Tibial nerve (tissue), 4 donors: ENCODE measurements at regions not wholly inside any gene's neighbourhood (a gene's known extent, or its start where the extent isn't known, plus 50 kb on each side); places are given as distances from the start of the nearest gene placed in this dataset.

Source experiments
- DNase-seq, 2 donors: peaks; one replicate each; pipeline ENCODE4 v3.0.0-alpha.2; 2019; ENCODE audit warnings: low spot score in 2 of 2
- H3K27ac ChIP-seq, 4 donors: fragments of 200-600 bp; sonication (generic) in 3 of 4; one replicate each; pipeline ENCODE4 v1.5.1; 2017 to 2019; ENCODE audit warnings: mild to moderate bottlenecking in 1 of 4
- H3K27me3 ChIP-seq, 2 donors: fragments of 200-600 bp; sonication (generic) in 1 of 2; one replicate each; pipeline versions ENCODE4 v1.5.1 to v1.6.0; 2017 to 2019
- H3K36me3 ChIP-seq, 3 donors: fragments of 200-600 bp; sonication (generic); one replicate each; pipeline ENCODE4 v1.5.1; 2018 to 2019
- H3K4me1 ChIP-seq, 4 donors: fragments of 200-600 bp; sonication (generic) in 3 of 4; one replicate each; pipeline ENCODE4 v1.5.1; 2017 to 2019
- H3K4me3 ChIP-seq, 4 donors: fragments of 200-600 bp; sonication (generic) in 3 of 4; one replicate each; pipeline ENCODE4 v1.5.1; 2017 to 2019; ENCODE audit warnings: mild to moderate bottlenecking in 1 of 4, moderate library complexity in 1 of 4
- H3K9me3 ChIP-seq, 4 donors: fragments of 200-600 bp; sonication (generic) in 3 of 4; one replicate each; pipeline ENCODE4 v1.5.1; 2017 to 2019
- EP300 ChIP-seq, 2 donors: sonication (generic); formaldehyde crosslinking; IDR thresholded peaks; one replicate each; pipeline ENCODE4 v1.6.1; 2017; ENCODE audit warnings: antibody characterized with exemption in 2 of 2, mild to moderate bottlenecking in 1 of 2
- POLR2A ChIP-seq, 2 donors: fragments of 450-650 bp; IDR thresholded peaks; one replicate each; pipeline ENCODE4 v1.6.1; 2017; ENCODE audit warnings: antibody characterized with exemption in 2 of 2, mild to moderate bottlenecking in 2 of 2, moderate library complexity in 2 of 2
- whole genome bisulfite sequencing, 2 donors: methylation state at CpG; one replicate each; pipeline ENCODE4 v1.1.5; 2018; 5-methylcytosine and 5-hydroxymethylcytosine counted together
- TF ChIP-seq, protein P1 (sequence below), 5 experiments: fragments of 200-600 bp in 3 of 5; fragments of 450-650 bp in 2 of 5; sonication (generic) in 3 of 5; IDR thresholded peaks; one replicate each; pipeline ENCODE4 v1.5.1; 2016 to 2019; ENCODE audit warnings: antibody characterized with exemption in 5 of 5, mild to moderate bottlenecking in 3 of 5, moderate library complexity in 2 of 5

DNA sequence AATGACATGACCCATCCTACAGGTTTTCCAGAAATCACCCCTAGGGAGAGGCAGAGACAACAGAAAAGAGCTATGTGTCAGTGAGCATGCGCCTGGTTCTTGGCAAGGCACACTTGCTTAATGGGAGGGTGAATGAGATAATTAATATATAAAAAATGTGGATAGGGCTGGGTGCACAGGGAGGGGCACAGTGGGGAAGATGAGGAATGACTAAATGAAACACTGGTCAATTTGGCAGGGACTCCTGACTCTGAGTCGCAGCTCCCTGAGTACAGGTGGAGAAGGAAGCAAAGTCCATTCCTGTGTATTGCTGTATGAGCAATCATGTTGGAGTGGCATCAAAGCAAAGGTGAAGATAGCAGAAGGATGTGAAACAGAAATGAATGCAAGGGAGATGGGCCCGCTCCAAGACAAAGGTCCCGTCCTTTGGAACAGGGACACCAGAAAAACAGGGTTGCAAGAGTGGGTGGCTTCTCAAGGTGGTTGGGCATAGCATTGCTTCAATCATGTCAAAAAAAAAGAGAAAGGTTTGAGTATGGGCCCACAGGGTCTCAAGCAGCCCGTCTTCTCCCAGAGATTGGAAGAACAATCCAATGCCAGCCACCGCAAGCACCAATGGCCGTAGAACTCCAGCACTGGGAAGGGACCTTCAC, 278.4 kb upstream of the AGTR2 start:
- WGBS, 2 donors: 71 to 95% methylated on average over 7 of the region's 7 CpGs
- Histone ChIP-seq H3K4me3 (peak overlapping the region in 1 of 4 donors; percentile 23), H3K4me1 (no peaks in the 10 kb centered on the region), H3K27me3 (no peaks in the 10 kb centered on the region), H3K36me3 (peaks cover 0 to 4% (median 0%) of the 10 kb centered on the region in 3 donors), H3K27ac (peak overlapping the region in 3 of 4 donors; percentile 12 to 75 (median 15)), H3K9me3 (peaks cover 0 to 33% (median 0%) of the 10 kb centered on the region in 4 donors)
- no peak for TF ChIP-seq EP300 (IDR thresholded peaks at IDR 0.05)
- no peak for TF ChIP-seq POLR2A (IDR thresholded peaks at IDR 0.05)
- TF ChIP-seq, protein P1, sequence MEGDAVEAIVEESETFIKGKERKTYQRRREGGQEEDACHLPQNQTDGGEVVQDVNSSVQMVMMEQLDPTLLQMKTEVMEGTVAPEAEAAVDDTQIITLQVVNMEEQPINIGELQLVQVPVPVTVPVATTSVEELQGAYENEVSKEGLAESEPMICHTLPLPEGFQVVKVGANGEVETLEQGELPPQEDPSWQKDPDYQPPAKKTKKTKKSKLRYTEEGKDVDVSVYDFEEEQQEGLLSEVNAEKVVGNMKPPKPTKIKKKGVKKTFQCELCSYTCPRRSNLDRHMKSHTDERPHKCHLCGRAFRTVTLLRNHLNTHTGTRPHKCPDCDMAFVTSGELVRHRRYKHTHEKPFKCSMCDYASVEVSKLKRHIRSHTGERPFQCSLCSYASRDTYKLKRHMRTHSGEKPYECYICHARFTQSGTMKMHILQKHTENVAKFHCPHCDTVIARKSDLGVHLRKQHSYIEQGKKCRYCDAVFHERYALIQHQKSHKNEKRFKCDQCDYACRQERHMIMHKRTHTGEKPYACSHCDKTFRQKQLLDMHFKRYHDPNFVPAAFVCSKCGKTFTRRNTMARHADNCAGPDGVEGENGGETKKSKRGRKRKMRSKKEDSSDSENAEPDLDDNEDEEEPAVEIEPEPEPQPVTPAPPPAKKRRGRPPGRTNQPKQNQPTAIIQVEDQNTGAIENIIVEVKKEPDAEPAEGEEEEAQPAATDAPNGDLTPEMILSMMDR (IDR thresholded peaks at IDR 0.05): no peak
- DNase-seq: no peak

DNA sequence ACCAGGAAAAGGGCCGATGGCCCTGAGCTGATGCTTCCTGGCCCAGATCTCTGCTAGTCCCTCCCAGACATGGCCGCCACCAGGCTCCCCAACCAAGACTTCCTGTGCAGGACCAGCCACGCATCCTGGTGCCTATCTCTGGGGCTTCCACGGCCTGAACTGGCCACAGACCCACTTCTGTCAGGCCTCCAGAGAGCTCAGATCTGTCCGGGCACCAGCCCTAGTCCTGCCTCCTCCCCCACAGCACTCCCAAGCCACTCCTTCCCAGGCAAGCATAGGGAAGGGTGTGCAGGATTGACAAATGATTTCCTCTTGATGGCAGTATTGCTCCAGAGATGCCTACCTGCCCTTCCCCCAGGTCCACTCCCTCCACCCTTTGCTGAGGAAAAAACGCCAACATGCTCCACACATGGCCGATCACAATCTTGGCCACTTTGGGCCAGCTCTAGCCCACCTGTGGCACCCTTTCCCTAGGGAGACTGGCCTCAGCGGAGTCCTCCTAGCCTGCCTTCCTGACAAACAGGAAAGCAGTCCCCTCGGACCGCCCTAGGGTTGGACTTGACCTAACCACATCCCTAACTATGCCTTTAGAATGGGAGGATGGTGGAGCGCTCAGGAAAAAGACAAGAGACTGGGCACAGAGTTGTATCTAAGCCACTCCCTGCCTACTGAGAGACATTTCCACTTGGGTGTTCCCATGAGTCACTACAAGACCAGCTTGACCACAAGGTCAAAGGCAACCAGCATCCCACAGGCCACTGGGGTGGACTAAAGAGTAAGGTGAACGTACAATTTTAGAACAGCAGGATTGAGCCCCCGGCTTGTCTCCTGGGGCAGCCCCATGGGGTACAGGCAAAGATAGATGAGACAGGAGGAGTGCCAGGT, 277.5 kb upstream of the AGTR2 start:
- no peaks in the 10 kb centered on the region for H3K4me1 ChIP-seq
- peak overlapping the region in 3 of 4 donors; percentile 12 to 75 (median 15) for H3K27ac ChIP-seq
- peaks cover 0 to 35% (median 0%) of the 10 kb centered on the region in 4 donors for H3K9me3 ChIP-seq
- TF ChIP-seq, protein P1 (IDR thresholded peaks at IDR 0.05): peak in 4 of 5 experiments; percentile 45 to 82 (median 62)
- TF ChIP-seq POLR2A (IDR thresholded peaks at IDR 0.05) (no peak), EP300 (IDR thresholded peaks at IDR 0.05) (no peak)
- no peaks in the 10 kb centered on the region for H3K27me3 ChIP-seq
- 30 to 63% methylated on average over 3 to 11 of the region's 13 CpGs for WGBS, 2 donors
- H3K4me3 ChIP-seq: peak overlapping the region in 1 of 4 donors; percentile 23
- H3K36me3 ChIP-seq: peaks cover 0 to 4% (median 0%) of the 10 kb centered on the region in 3 donors
- no peak for DNase-seq

DNA sequence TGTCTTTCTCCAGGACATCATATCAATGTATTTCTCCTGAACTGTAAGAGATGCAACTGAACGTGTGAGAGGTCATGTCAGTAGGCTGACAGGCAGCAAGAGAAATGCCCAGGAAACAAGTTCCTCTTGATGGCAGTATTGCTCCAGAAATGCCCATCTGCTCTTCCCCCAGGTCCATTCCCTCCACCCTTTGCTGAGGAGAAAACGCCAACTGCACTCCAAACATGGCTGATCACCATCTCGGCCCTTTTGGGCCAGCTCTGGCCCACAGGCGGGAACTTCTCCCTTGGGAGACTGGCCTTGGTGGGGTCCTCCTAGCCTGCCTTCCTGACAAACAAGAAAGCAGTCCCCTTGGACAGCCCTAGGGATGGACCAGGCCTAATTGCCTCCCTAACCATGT, 276.5 kb upstream of the AGTR2 start:
- Histone ChIP-seq H3K27ac (no peak overlapping the region), H3K4me1 (no peaks in the 10 kb centered on the region), H3K4me3 (no peak overlapping the region), H3K27me3 (no peaks in the 10 kb centered on the region), H3K9me3 (peaks cover 0 to 39% (median 0%) of the 10 kb centered on the region in 4 donors), H3K36me3 (peaks cover 0 to 4% (median 0%) of the 10 kb centered on the region in 3 donors)
- 39 to 72% methylated on average over 3 to 4 of the region's 4 CpGs for WGBS, 2 donors
- TF ChIP-seq EP300 (IDR thresholded peaks at IDR 0.05): no peak
- TF ChIP-seq, protein P1 (IDR thresholded peaks at IDR 0.05): peak in 4 of 5 experiments; percentile 31 to 58 (median 33)
- no peak for DNase-seq

DNA sequence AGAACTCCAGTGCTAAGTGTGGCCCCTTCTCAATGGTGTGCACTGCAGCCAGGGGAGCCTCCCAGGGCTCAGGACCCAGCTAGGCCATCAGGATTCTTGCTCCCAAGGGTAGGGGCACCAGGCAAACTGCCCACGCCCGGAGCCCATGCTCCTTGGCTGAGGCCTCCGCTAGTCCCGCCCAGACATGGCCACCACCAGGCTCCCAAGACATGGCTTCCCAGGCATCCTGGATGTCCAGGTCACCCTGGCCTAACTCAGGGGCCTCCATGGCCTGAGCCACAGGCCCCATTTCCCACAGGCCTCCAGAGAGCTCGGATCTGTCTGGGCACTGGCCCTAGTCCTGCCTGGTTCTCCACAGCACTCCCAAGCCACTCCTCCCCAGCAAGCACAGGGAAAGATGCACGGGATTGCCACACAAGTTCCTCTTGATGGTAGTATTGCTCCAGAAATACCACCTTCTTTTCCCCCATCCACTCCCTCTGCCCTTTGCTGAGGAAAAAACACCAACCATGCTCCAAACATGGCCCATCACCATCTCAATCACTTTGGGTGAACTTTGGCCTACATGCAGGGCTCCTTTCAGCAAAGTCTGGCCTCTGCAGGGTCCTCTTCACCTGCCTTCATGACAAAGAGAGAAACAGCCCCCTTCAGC, 274.7 kb upstream of the AGTR2 start:
- TF ChIP-seq POLR2A (IDR thresholded peaks at IDR 0.05): no peak
- DNase-seq: no peak
- H3K4me3 ChIP-seq: no peak overlapping the region
- no peaks in the 10 kb centered on the region for H3K27me3 ChIP-seq
- no peak overlapping the region for H3K27ac ChIP-seq
- no peaks in the 10 kb centered on the region for H3K4me1 ChIP-seq
- peaks cover 0 to 32% (median 0%) of the 10 kb centered on the region in 4 donors for H3K9me3 ChIP-seq
- WGBS, 2 donors: 72 to 84% methylated on average over 2 to 6 of the region's 6 CpGs
- H3K36me3 ChIP-seq: no peaks in the 10 kb centered on the region

DNA sequence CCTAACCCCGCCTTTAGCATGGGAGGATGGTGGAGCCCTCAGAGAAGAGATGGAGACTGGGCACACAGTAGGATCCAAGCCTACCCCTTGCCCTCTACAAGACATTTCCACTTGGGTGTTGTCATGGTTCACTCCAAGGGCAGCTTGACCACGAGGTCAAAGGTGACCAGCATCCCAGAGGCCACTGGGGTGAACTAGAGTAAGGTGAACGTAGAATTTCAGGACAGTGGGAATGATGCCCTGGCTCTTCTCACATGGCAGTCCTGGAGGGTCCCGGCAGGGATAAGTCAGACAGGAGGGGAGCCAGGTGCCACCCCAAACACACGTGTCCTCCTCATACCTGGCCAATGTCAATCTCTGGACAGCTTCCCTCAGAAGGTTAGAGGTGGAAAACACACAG, 274.2 kb upstream of the AGTR2 start:
- Histone ChIP-seq H3K4me3 (no peak overlapping the region), H3K4me1 (no peaks in the 10 kb centered on the region), H3K27me3 (no peaks in the 10 kb centered on the region), H3K9me3 (peaks cover 0 to 28% (median 0%) of the 10 kb centered on the region in 4 donors), H3K36me3 (no peaks in the 10 kb centered on the region), H3K27ac (no peak overlapping the region)
- DNase-seq: no peak
- 78 to 98% methylated on average over 5 of the region's 5 CpGs for WGBS, 2 donors
- no peak for TF ChIP-seq POLR2A (IDR thresholded peaks at IDR 0.05)
